ENCODE measurements at regions not wholly inside any gene's neighbourhood (a gene's known extent, or its start where the extent isn't known, plus 50 kb on each side); places are given as distances from the start of the nearest gene placed in this dataset.

DNA sequence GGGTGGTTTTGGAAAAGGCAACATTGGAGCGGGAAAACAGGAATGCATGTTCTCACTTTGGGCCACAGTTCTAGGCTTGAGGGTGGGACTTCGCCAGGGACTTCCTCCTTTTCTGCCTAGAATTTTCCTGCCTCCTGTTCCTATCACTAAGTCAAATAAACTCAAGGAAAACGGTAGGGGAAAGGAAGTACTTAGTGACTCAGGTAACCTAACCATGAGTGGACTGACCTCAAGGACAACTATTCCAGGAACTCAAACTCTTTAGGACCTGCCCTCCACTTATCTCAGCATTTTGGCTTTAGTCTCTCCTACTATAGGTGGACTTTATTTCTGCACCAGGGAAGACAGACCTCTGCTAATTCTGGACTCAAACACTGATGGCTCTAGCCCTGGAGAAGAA, 281.7 kb downstream of the ZNF674 start:
- TF ChIP-seq KDM1A (IDR thresholded peaks at IDR 0.05), result no peak
- TF ChIP-seq, protein P1, sequence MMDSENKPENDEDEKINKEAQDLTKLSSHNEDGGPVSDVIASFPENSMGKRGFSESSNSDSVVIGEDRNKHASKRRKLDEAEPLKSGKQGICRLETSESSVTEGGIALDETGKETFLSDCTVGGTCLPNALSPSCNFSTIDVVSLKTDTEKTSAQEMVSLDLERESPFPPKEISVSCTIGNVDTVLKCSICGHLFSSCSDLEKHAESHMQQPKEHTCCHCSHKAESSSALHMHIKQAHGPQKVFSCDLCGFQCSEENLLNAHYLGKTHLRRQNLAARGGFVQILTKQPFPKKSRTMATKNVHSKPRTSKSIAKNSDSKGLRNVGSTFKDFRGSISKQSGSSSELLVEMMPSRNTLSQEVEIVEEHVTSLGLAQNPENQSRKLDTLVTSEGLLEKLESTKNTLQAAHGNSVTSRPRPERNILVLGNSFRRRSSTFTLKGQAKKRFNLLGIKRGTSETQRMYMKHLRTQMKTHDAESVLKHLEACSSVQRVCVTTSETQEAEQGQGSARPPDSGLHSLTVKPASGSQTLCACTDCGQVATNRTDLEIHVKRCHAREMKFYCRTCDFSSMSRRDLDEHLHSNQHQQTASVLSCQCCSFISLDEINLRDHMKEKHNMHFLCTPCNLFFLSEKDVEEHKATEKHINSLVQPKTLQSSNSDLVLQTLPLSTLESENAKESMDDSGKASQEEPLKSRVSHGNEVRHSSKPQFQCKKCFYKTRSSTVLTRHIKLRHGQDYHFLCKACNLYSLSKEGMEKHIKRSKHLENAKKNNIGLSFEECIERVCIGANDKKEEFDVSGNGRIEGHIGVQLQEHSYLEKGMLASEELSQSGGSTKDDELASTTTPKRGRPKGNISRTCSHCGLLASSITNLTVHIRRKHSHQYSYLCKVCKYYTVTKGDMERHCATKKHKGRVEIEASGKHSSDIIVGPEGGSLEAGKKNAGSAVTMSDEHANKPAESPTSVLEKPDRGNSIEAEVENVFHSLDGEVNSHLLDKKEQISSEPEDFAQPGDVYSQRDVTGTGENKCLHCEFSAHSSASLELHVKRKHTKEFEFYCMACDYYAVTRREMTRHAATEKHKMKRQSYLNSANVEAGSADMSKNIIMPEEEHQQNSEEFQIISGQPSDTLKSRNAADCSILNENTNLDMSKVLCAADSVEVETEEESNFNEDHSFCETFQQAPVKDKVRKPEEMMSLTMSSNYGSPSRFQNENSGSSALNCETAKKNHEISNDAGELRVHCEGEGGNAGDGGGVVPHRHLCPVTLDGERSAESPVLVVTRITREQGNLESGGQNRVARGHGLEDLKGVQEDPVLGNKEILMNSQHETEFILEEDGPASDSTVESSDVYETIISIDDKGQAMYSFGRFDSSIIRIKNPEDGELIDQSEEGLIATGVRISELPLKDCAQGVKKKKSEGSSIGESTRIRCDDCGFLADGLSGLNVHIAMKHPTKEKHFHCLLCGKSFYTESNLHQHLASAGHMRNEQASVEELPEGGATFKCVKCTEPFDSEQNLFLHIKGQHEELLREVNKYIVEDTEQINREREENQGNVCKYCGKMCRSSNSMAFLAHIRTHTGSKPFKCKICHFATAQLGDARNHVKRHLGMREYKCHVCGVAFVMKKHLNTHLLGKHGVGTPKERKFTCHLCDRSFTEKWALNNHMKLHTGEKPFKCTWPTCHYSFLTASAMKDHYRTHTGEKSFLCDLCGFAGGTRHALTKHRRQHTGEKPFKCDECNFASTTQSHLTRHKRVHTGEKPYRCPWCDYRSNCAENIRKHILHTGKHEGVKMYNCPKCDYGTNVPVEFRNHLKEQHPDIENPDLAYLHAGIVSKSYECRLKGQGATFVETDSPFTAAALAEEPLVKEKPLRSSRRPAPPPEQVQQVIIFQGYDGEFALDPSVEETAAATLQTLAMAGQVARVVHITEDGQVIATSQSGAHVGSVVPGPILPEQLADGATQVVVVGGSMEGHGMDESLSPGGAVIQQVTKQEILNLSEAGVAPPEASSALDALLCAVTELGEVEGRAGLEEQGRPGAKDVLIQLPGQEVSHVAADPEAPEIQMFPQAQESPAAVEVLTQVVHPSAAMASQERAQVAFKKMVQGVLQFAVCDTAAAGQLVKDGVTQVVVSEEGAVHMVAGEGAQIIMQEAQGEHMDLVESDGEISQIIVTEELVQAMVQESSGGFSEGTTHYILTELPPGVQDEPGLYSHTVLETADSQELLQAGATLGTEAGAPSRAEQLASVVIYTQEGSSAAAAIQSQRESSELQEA (IDR thresholded peaks at IDR 0.05; ENCODE audit: low read depth), result no peak
- TF ChIP-seq EZH2 (IDR thresholded peaks at IDR 0.05; ENCODE audit: borderline replicate concordance, low read depth, low read length), result no peak
- no peak for TF ChIP-seq ZNF121 (CRISPR knock-in tag; conservative IDR thresholded peaks at IDR 0.05)
- TF ChIP-seq, protein P2, sequence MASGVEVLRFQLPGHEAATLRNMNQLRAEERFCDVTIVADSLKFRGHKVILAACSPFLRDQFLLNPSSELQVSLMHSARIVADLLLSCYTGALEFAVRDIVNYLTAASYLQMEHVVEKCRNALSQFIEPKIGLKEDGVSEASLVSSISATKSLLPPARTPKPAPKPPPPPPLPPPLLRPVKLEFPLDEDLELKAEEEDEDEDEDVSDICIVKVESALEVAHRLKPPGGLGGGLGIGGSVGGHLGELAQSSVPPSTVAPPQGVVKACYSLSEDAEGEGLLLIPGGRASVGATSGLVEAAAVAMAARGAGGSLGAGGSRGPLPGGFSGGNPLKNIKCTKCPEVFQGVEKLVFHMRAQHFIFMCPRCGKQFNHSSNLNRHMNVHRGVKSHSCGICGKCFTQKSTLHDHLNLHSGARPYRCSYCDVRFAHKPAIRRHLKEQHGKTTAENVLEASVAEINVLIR (CRISPR knock-in tag; IDR thresholded peaks at IDR 0.05), result no peak
- no peak for TF ChIP-seq TAF1 (IDR thresholded peaks at IDR 0.05; ENCODE audit: control insufficient read depth, extremely low read depth, insufficient read depth, low read length, severe bottlenecking)
- no peak for TF ChIP-seq MTA2 (IDR thresholded peaks at IDR 0.05; ENCODE audit: low read depth)
- no peak for TF ChIP-seq RFX1 (IDR thresholded peaks at IDR 0.05)
- TF ChIP-seq, protein P3, sequence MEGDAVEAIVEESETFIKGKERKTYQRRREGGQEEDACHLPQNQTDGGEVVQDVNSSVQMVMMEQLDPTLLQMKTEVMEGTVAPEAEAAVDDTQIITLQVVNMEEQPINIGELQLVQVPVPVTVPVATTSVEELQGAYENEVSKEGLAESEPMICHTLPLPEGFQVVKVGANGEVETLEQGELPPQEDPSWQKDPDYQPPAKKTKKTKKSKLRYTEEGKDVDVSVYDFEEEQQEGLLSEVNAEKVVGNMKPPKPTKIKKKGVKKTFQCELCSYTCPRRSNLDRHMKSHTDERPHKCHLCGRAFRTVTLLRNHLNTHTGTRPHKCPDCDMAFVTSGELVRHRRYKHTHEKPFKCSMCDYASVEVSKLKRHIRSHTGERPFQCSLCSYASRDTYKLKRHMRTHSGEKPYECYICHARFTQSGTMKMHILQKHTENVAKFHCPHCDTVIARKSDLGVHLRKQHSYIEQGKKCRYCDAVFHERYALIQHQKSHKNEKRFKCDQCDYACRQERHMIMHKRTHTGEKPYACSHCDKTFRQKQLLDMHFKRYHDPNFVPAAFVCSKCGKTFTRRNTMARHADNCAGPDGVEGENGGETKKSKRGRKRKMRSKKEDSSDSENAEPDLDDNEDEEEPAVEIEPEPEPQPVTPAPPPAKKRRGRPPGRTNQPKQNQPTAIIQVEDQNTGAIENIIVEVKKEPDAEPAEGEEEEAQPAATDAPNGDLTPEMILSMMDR (IDR thresholded peaks at IDR 0.05 in 2 of 3, conservative IDR thresholded peaks at IDR 0.05 in 1 of 3; ENCODE audit: insufficient read depth in 2 of 3, low read depth in 1 of 3, low read length in 3 of 3), result no peak
